C4-2B (cell line): ENCODE measurements at regions not wholly inside any gene's neighbourhood (a gene's known extent, or its start where the extent isn't known, plus 50 kb on each side); places are given as distances from the start of the nearest gene placed in this dataset.

Experiments
- H3K27ac ChIP-seq: fragments of 450-650 bp; 2 replicates; pipeline ENCODE4 v1.5.1; 2017
- ZFX ChIP-seq: fragments of 450-650 bp; IDR thresholded peaks from 2 replicates; pipeline ENCODE4 v1.6.1; 2017
- TF ChIP-seq, protein P1 (sequence below): fragments of 450-650 bp; conservative IDR thresholded peaks from 2 replicates; pipeline ENCODE4 v1.5.1; 2017; ENCODE audit warnings: mild to moderate bottlenecking

DNA sequence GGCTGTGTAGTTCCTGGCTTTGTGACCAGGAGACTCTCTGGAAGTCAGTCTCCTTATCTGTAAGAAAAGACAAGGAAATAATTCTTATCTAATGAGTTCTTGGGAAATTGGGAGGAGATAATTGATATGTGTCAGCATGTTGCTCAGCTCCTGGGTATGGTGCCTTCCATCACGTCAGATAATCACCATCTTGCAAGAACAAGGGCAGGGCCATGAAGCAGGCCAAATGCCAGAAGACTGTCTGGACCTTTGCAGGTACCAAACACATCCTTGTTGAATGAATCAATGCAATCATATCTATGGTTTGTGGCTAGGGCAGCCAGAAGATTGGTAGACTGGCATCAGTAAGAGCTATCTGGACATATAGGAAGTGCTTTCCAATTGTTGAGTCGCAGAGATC, 473.5 kb downstream of the TNS1 start:
- no peak for TF ChIP-seq ZFX
- no peak overlapping the region for H3K27ac ChIP-seq

- TF ChIP-seq, protein P1, sequence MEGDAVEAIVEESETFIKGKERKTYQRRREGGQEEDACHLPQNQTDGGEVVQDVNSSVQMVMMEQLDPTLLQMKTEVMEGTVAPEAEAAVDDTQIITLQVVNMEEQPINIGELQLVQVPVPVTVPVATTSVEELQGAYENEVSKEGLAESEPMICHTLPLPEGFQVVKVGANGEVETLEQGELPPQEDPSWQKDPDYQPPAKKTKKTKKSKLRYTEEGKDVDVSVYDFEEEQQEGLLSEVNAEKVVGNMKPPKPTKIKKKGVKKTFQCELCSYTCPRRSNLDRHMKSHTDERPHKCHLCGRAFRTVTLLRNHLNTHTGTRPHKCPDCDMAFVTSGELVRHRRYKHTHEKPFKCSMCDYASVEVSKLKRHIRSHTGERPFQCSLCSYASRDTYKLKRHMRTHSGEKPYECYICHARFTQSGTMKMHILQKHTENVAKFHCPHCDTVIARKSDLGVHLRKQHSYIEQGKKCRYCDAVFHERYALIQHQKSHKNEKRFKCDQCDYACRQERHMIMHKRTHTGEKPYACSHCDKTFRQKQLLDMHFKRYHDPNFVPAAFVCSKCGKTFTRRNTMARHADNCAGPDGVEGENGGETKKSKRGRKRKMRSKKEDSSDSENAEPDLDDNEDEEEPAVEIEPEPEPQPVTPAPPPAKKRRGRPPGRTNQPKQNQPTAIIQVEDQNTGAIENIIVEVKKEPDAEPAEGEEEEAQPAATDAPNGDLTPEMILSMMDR: no peak
- TF ChIP-seq ZFX: no peak
- H3K27ac ChIP-seq: no peak overlapping the region
These were observed 475.1 kb downstream of the TNS1 start for GRCh38 chr2:217527590-217528202.

DNA sequence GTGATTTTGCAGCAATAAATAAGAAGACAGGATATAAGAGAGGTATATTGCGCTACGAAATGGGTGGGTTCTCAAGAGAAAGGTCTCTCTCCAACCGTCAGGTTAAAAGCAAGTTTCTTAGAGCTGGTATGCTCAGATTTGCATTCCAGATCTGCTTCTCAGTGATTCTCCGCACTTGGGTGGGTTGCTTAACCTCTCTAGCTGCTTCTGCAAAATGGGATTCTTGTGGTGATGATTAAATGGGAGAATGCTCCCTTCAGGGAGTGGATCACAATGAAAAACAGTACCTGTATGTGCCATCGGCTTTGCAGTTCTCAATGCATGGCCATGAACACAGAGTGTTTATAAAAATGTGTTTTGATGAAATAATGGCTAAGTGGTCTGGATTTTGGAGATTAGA, 477.7 kb downstream of the TNS1 start:
- no peak for TF ChIP-seq ZFX
- TF ChIP-seq, protein P1: no peak
- no peak overlapping the region for H3K27ac ChIP-seq

DNA sequence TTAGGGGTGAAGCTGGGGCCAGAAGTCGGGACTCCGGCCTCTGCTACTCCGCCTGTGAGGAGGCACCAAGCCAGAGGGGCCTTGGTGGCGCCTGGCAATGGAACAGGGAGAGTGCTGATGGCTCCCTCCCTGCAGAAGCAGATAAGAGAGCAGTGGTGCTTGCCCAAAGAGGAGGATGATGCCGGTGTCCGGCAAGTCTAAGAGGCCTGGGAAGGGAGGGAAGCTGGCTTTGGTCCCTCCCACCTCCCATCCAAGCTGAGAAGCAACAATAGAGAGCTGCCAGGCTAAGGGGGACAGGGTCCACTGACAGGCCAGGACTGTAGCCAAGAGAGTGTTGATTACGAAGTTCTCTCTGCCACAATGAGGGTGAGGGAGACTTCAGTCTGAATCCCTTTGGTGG, 479.5 kb downstream of the TNS1 start:
- no peak overlapping the region for H3K27ac ChIP-seq
- TF ChIP-seq, protein P1: no peak
- TF ChIP-seq ZFX: no peak

DNA sequence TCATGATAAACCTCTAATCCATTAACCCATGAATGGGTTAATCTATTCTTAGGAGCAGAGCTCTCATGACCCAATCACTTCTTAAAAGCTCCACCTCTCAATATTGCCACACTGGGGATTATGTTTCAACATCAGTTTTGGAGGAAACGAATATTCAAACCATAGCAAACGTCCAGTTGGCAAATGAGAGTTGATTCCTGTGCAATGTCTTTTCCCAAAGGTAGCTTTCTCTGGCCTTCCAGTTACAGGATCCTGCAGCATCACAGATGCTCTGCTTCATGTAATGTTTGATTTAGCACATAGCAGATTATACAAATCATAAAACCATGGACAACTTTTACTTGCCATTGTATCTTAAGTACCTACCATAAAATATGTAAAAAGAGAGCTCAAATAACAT, 481.0 kb downstream of the TNS1 start:
- H3K27ac ChIP-seq: no peak overlapping the region
- no peak for TF ChIP-seq ZFX
- TF ChIP-seq, protein P1: no peak

GRCh38 chr2:217520356-217521010, 482.3 kb downstream of the TNS1 start:
- TF ChIP-seq ZFX: no peak
- TF ChIP-seq, protein P1: no peak

DNA sequence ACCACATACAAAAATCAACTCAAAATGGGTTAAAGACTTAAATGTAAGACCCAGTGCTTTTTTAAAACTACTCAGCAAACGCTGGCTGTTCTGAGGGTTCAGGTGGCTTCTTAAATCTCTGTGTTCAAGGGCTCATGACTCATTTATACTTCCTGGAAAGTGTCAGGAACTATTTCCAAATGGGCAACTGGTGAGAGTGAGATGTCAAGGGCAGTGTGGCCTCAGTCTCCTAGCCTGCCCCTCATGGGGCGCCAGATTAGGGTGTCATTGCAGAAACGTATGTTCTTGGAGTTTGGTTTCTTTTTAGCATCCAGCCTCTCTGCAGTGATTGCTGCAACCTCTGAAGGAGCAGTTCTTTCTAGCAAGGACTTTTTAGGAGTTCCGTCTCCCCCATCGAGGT, 485.4 kb downstream of the TNS1 start:
- TF ChIP-seq, protein P1: no peak
- TF ChIP-seq ZFX: no peak
- no peak overlapping the region for H3K27ac ChIP-seq

More at GRCh38 chr2:217520356-217521010, 482.3 kb downstream of the TNS1 start:
- no peak overlapping the region for H3K27ac ChIP-seq
